Chondrocyte (in vitro differentiated cells): ENCODE measurements at regions not wholly inside any gene's neighbourhood (a gene's known extent, or its start where the extent isn't known, plus 50 kb on each side); places are given as distances from the start of the nearest gene placed in this dataset.

Experiments
- DNase-seq: peaks from one replicate; pipeline ENCODE4 v3.0.0; 2021; ENCODE audit warnings: mixed read lengths, low spot score
- H3K27ac Mint-ChIP-seq: one replicate; pipeline ENCODE4 v1.8.0; 2021; ENCODE audit warnings: mild to moderate bottlenecking, moderate library complexity, mixed read lengths; ENCODE audit not compliant: unreplicated experiment
- H3K27me3 Mint-ChIP-seq: 2 replicates; pipeline ENCODE4 v1.8.0; 2021; ENCODE audit warnings: low read depth, mixed read lengths
- H3K36me3 Mint-ChIP-seq: 2 replicates; pipeline ENCODE4 v1.8.0; 2021; ENCODE audit warnings: low read depth, mixed read lengths
- H3K4me1 Mint-ChIP-seq: 2 replicates; pipeline ENCODE4 v1.8.0; 2021; ENCODE audit warnings: low read depth, mild to moderate bottlenecking, mixed read lengths
- H3K4me3 Mint-ChIP-seq: one replicate; pipeline ENCODE4 v1.8.0; 2021; ENCODE audit warnings: mild to moderate bottlenecking, moderate library complexity, mixed read lengths; ENCODE audit not compliant: unreplicated experiment
- H3K9me3 Mint-ChIP-seq: 2 replicates; pipeline ENCODE4 v1.8.0; 2021; ENCODE audit warnings: low read depth, mixed read lengths
- TF ChIP-seq, protein P1 (sequence below): fragments of 200-600 bp; sonication (generic); IDR thresholded peaks from 2 replicates; pipeline ENCODE4 v1.5.0; 2021; ENCODE audit warnings: antibody characterized with exemption, mild to moderate bottlenecking, moderate library complexity

DNA sequence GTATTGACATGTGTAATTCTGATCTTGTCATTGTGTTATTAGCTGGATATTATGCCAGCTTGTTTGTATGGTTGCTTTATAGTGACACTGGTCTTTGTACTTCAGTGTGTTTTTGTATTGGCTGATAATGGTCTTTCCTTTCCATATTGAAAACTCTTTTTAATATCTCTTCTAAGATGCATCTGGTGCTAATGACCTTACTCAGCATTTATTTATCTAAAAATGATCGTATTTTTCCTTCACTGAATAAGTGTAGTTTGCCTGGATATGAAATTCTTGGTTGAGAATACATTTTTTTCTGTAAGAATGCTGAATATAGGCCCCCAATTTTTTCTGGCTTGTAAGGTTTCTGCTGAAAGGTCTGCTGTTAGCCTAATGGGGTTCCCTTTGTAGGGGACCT is 465.5 kb upstream of the TMPRSS15 start:
- H3K4me3 Mint-ChIP-seq: no peak overlapping the region
- no peak overlapping the region for H3K27ac Mint-ChIP-seq
- H3K4me1 Mint-ChIP-seq: no peaks in the 10 kb centered on the region

DNA sequence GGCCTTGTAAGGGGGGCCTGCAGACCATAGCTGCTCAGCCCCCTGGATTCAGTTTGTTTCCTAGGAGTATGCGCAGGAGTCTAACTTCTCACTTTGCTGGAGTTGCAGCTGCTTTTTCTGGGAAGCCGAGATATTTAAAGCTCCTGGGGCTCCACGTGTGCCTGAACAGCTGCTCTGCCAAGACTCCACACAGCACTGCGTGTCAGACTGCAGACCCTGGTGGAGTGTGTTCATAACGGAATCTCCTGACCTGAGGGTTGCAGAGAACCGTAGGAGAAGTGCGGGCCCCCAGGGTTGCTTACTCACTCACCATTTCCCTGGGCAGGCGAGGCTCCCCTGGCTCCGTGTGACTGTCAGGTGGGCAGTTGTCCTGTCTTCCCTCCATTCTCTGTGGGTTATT is 474.3 kb upstream of the TMPRSS15 start:
- H3K27me3 Mint-ChIP-seq: no peaks in the 10 kb centered on the region
- no peak for DNase-seq
- no peak overlapping the region for H3K27ac Mint-ChIP-seq
- peaks cover 8% of the 10 kb centered on the region for H3K36me3 Mint-ChIP-seq
- H3K4me1 Mint-ChIP-seq: peaks cover 13% of the 10 kb centered on the region
- H3K9me3 Mint-ChIP-seq: peaks cover 19% of the 10 kb centered on the region
- TF ChIP-seq, protein P1, sequence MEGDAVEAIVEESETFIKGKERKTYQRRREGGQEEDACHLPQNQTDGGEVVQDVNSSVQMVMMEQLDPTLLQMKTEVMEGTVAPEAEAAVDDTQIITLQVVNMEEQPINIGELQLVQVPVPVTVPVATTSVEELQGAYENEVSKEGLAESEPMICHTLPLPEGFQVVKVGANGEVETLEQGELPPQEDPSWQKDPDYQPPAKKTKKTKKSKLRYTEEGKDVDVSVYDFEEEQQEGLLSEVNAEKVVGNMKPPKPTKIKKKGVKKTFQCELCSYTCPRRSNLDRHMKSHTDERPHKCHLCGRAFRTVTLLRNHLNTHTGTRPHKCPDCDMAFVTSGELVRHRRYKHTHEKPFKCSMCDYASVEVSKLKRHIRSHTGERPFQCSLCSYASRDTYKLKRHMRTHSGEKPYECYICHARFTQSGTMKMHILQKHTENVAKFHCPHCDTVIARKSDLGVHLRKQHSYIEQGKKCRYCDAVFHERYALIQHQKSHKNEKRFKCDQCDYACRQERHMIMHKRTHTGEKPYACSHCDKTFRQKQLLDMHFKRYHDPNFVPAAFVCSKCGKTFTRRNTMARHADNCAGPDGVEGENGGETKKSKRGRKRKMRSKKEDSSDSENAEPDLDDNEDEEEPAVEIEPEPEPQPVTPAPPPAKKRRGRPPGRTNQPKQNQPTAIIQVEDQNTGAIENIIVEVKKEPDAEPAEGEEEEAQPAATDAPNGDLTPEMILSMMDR: no peak
- H3K4me3 Mint-ChIP-seq: no peak overlapping the region

More for the DNA sequence above, 465.5 kb upstream of the TMPRSS15 start:
- H3K27me3 Mint-ChIP-seq: no peaks in the 10 kb centered on the region
- no peak for DNase-seq
- peaks cover 26% of the 10 kb centered on the region for H3K9me3 Mint-ChIP-seq
- H3K36me3 Mint-ChIP-seq: peaks cover 4% of the 10 kb centered on the region
- TF ChIP-seq, protein P1: no peak

DNA sequence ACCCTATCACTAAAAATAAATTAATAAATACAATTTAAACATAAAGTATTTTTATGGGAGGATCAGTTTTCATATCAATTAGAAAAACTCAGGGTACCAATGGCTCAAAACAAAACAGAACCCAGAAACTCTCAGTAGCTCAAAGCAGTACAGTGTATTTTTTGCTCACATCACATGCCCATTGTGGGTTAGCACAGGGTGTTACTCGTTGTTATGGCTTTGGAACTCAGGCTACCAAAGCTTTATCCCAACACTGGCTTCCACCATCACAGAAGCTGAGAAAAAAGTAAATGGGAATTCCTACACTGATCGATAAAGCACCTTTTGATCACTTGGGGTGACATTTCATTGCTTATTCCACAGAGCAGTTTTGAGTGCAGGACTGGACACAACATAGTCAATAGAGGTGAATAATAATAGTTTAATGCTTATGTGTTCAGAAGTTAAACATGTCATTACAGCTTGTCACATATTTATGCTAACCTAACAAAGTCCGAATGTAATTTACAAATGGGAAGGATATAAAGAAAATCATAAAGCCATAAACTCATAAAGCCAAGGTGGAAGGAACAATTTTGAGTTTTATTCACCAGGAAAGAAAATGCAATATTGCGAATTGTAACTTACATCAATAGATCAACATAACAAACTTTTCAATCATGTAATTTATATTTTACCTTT is 484.5 kb upstream of the TMPRSS15 start:
- Mint-ChIP-seq H3K4me3 (no peak overlapping the region), H3K27me3 (no peaks in the 10 kb centered on the region), H3K27ac (no peak overlapping the region), H3K36me3 (peaks cover 10% of the 10 kb centered on the region), H3K9me3 (peaks cover 16% of the 10 kb centered on the region), H3K4me1 (peaks cover 15% of the 10 kb centered on the region)
- TF ChIP-seq, protein P1: no peak
- no peak for DNase-seq

DNA sequence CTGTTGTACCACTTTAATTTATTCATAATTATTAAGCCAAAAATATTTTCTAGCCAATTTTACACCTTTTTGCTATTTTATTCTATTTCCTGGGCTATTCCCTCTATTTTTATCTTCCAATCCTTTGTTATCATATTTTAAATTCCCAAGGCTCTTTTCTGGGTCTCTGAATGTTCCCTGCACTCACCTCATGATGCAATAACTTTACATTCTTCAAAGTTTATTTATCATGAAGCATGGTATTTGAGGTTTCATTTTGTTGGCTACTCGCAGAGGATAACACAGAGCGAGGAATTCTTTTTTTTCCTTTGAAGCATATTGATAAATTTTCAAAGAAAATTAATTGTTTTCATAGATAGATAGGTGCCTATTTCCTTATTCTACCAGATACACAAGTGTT is 489.8 kb upstream of the TMPRSS15 start:
- Mint-ChIP-seq H3K27me3 (peaks cover 4% of the 10 kb centered on the region), H3K4me1 (peaks cover 8% of the 10 kb centered on the region), H3K4me3 (no peak overlapping the region), H3K27ac (peak overlapping the region; percentile 50), H3K9me3 (no peaks in the 10 kb centered on the region), H3K36me3 (no peaks in the 10 kb centered on the region)
- no peak for DNase-seq
- TF ChIP-seq, protein P1: no peak

DNA sequence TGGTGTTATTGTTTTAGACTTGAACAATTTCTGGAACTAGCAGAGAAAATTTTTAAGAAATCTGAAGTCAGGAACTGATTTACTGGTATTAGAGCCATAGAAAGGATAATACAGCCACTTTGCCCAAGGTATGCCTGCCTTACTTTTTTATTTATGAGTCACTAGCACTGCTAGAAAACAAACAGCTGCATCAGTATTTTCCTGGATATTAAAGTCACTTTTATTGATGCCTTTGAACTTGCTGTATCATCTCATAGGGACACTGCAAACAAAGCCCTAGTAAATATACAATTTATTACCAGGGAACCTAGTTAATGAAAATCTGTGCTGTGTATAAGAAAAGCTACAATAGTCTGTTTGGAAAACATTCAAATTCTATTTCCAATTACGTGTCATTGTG is 490.8 kb upstream of the TMPRSS15 start:
- H3K9me3 Mint-ChIP-seq: no peaks in the 10 kb centered on the region
- H3K4me1 Mint-ChIP-seq: peaks cover 8% of the 10 kb centered on the region
- TF ChIP-seq, protein P1: no peak
- no peaks in the 10 kb centered on the region for H3K36me3 Mint-ChIP-seq
- peaks cover 6% of the 10 kb centered on the region for H3K27me3 Mint-ChIP-seq
- no peak overlapping the region for H3K27ac Mint-ChIP-seq
- H3K4me3 Mint-ChIP-seq: no peak overlapping the region
- no peak for DNase-seq
